Naive thymus-derived CD4-positive, alpha-beta T cell (primary cell): ENCODE measurements at regions not wholly inside any gene's neighbourhood (a gene's known extent, or its start where the extent isn't known, plus 50 kb on each side); places are given as distances from the start of the nearest gene placed in this dataset.

ENCODE experiments used
- ATAC-seq: fragments of 150-1000 bp; cut with Tn5 transposase; 2 replicates; pipeline ENCODE4 v1.10.0; 2021; ENCODE audit warnings: mild to moderate bottlenecking, moderate library complexity
- CTCF ChIA-PET: fragments of 350-600 bp; sonication (Branson Sonifier 250); formaldehyde crosslinking; loops from one replicate; lab custom pipeline; 2021; ENCODE audit warnings: antibody characterized with exemption; lab: Charles Lee
- POLR2A ChIA-PET: fragments of 350-600 bp; sonication (Branson Sonifier 250); formaldehyde crosslinking; loops from one replicate; lab custom pipeline; 2021; ENCODE audit warnings: antibody characterized with exemption, inconsistent platforms; lab: Charles Lee
- DNase-seq, 9 donors: peaks; one replicate each; pipeline versions ENCODE4 v3.0.0 to v3.0.0-alpha.2; 2020 to 2022; ENCODE audit warnings: mixed read lengths in 1 of 9
- H3K27ac ChIP-seq: one replicate; pipeline ENCODE4 v1.7.0; 2013; ENCODE audit warnings: mild to moderate bottlenecking, low read depth, low read length, moderate library complexity
- H3K27me3 ChIP-seq, 2 donors: one replicate each; pipeline ENCODE4 v1.7.0; 2013; ENCODE audit warnings: low read length in 2 of 2, mild to moderate bottlenecking in 2 of 2, moderate library complexity in 2 of 2; ENCODE audit not compliant: control insufficient read depth in 2 of 2, insufficient read depth in 2 of 2
- H3K36me3 ChIP-seq, 3 experiments: 1 replicate in 2 of 3; 2 replicates in 1 of 3; pipeline ENCODE4 v1.7.0; 2013; ENCODE audit warnings: low read length in 3 of 3, mild to moderate bottlenecking in 3 of 3, moderate library complexity in 1 of 3; ENCODE audit not compliant: insufficient read depth in 3 of 3, control insufficient read depth in 2 of 3
- H3K4me1 ChIP-seq, 2 donors: one replicate each; pipeline ENCODE4 v1.7.0; 2013; ENCODE audit warnings: low read length in 2 of 2, mild to moderate bottlenecking in 2 of 2, moderate library complexity in 1 of 2; ENCODE audit not compliant: control insufficient read depth in 2 of 2, insufficient read depth in 2 of 2
- H3K4me3 ChIP-seq: 2 replicates; pipeline ENCODE4 v1.7.0; 2013; ENCODE audit warnings: mild to moderate bottlenecking, low read length
- H3K9me3 ChIP-seq, 3 experiments: 1 replicate in 2 of 3; 2 replicates in 1 of 3; pipeline ENCODE4 v1.7.0; 2013; ENCODE audit warnings: low read length in 3 of 3; ENCODE audit not compliant: control insufficient read depth in 2 of 3
- H3K27ac Mint-ChIP-seq, 9 donors: one replicate each; pipeline ENCODE4 v1.8.0; 2020 to 2022; ENCODE audit warnings: mixed read lengths in 9 of 9, mild to moderate bottlenecking in 8 of 9, moderate library complexity in 5 of 9, inconsistent platforms in 2 of 9
- H3K27me3 Mint-ChIP-seq, 5 donors: one replicate each; pipeline ENCODE4 v1.8.0; 2021 to 2022; ENCODE audit warnings: mixed read lengths in 5 of 5, mild to moderate bottlenecking in 1 of 5
- H3K36me3 Mint-ChIP-seq, 5 donors: one replicate each; pipeline ENCODE4 v1.8.0; 2020 to 2022; ENCODE audit warnings: mixed read lengths in 5 of 5, mild to moderate bottlenecking in 3 of 5, inconsistent platforms in 1 of 5
- H3K4me1 Mint-ChIP-seq, 7 donors: one replicate each; pipeline ENCODE4 v1.8.0; 2020 to 2022; ENCODE audit warnings: mixed read lengths in 7 of 7, mild to moderate bottlenecking in 3 of 7, inconsistent platforms in 1 of 7
- H3K4me3 Mint-ChIP-seq, 10 donors: one replicate each; pipeline ENCODE4 v1.8.0; 2020 to 2022; ENCODE audit warnings: mild to moderate bottlenecking in 10 of 10, mixed read lengths in 10 of 10, moderate library complexity in 6 of 10, inconsistent platforms in 2 of 10
- H3K9me3 Mint-ChIP-seq, 11 donors: one replicate each; pipeline ENCODE4 v1.8.0; 2020 to 2022; ENCODE audit warnings: mixed read lengths in 11 of 11, mild to moderate bottlenecking in 4 of 11, inconsistent platforms in 1 of 11, moderate library complexity in 1 of 11
- intact Hi-C, 2 donors: fragments of 100-400 bp; cut with micrococcal nuclease; formaldehyde crosslinking; loops; one replicate each; pipeline ENCODE4 v1.15.1; 2023

- ATAC-seq, result no peak
- Histone ChIP-seq H3K27me3 (no peaks in the 10 kb centered on the region), H3K27ac (no peak overlapping the region), H3K4me3 (no peak overlapping the region), H3K4me1 (no peaks in the 10 kb centered on the region), H3K36me3 (no peaks in the 10 kb centered on the region), H3K9me3 (no peaks in the 10 kb centered on the region)
- Mint-ChIP-seq H3K4me3 (no peak overlapping the region), H3K4me1 (peaks cover 0 to 13% (median 0%) of the 10 kb centered on the region in 7 donors), H3K36me3 (peaks cover 0 to 37% (median 0%) of the 10 kb centered on the region in 5 donors), H3K27me3 (no peaks in the 10 kb centered on the region), H3K27ac (no peak overlapping the region), H3K9me3 (peaks cover 0 to 17% (median 0%) of the 10 kb centered on the region in 11 donors)
- ChIA-PET CTCF (no interaction called here), POLR2A (no interaction called here)
- no peak for DNase-seq
- intact Hi-C loops, result no loop called here
These were observed 146.7 kb upstream of the SP4 start for GRCh38 chr7:21281193-21281592.

GRCh38 chr7:21293771-21294170 lies 134.1 kb upstream of the SP4 start:
- Mint-ChIP-seq H3K4me3 (no peak overlapping the region), H3K36me3 (peaks cover 0 to 5% (median 0%) of the 10 kb centered on the region in 5 donors), H3K27me3 (peaks cover 0 to 3% (median 0%) of the 10 kb centered on the region in 5 donors), H3K27ac (no peak overlapping the region), H3K9me3 (no peaks in the 10 kb centered on the region), H3K4me1 (no peaks in the 10 kb centered on the region)
- Histone ChIP-seq H3K27me3 (no peaks in the 10 kb centered on the region), H3K36me3 (no peaks in the 10 kb centered on the region), H3K4me1 (no peaks in the 10 kb centered on the region), H3K9me3 (no peaks in the 10 kb centered on the region), H3K27ac (no peak overlapping the region), H3K4me3 (no peak overlapping the region)
- DNase-seq (no peak), ATAC-seq (no peak)
- intact Hi-C loops, result no loop called here
- CTCF ChIA-PET, result no interaction called here
- POLR2A ChIA-PET, result no interaction called here

GRCh38 chr7:21299766-21300165 lies 128.1 kb upstream of the SP4 start:
- Histone ChIP-seq H3K4me3 (no peak overlapping the region), H3K27me3 (no peaks in the 10 kb centered on the region), H3K27ac (no peak overlapping the region), H3K9me3 (no peaks in the 10 kb centered on the region), H3K36me3 (no peaks in the 10 kb centered on the region), H3K4me1 (no peaks in the 10 kb centered on the region)
- no peak overlapping the region for H3K4me3 Mint-ChIP-seq
- DNase-seq, result no peak
- H3K27me3 Mint-ChIP-seq, result peaks cover 0 to 3% (median 0%) of the 10 kb centered on the region in 5 donors
- CTCF ChIA-PET, result no interaction called here
- POLR2A ChIA-PET, result no interaction called here
- H3K9me3 Mint-ChIP-seq, result peaks cover 0 to 6% (median 0%) of the 10 kb centered on the region in 11 donors
- no peak for ATAC-seq
- intact Hi-C loops, result loop anchor here in 1 of 2 donors (5.0 kb wide), 1 partner anchor 38 kb away; no protein-coding TSS in a partner anchor
- peaks cover 0 to 4% (median 0%) of the 10 kb centered on the region in 7 donors for H3K4me1 Mint-ChIP-seq
- no peak overlapping the region for H3K27ac Mint-ChIP-seq
- peaks cover 0 to 7% (median 0%) of the 10 kb centered on the region in 5 donors for H3K36me3 Mint-ChIP-seq

GRCh38 chr7:21300692-21301091 lies 127.2 kb upstream of the SP4 start:
- H3K4me1 ChIP-seq, result no peaks in the 10 kb centered on the region
- peaks cover 0 to 12% (median 0%) of the 10 kb centered on the region in 7 donors for H3K4me1 Mint-ChIP-seq

GRCh38 chr7:21304808-21305375 lies 123.0 kb upstream of the SP4 start:
- POLR2A ChIA-PET, result no interaction called here
- CTCF ChIA-PET, result no interaction called here
- Mint-ChIP-seq H3K27ac (no peak overlapping the region), H3K4me1 (peaks cover 0 to 20% (median 0%) of the 10 kb centered on the region in 7 donors), H3K36me3 (peaks cover 0 to 23% (median 0%) of the 10 kb centered on the region in 5 donors), H3K27me3 (no peaks in the 10 kb centered on the region), H3K9me3 (peaks cover 2 to 23% (median 6%) of the 10 kb centered on the region in 11 donors), H3K4me3 (no peak overlapping the region)
- intact Hi-C loops, result loop anchor here in 1 of 2 donors (5.0 kb wide), 1 partner anchor 32 kb away; no protein-coding TSS in a partner anchor
- no peaks in the 10 kb centered on the region for H3K9me3 ChIP-seq
- H3K36me3 ChIP-seq, result no peaks in the 10 kb centered on the region
- no peak overlapping the region for H3K27ac ChIP-seq
- H3K27me3 ChIP-seq, result no peaks in the 10 kb centered on the region
- ATAC-seq, result no peak
- no peak for DNase-seq
- H3K4me3 ChIP-seq, result no peak overlapping the region
- no peaks in the 10 kb centered on the region for H3K4me1 ChIP-seq

More at GRCh38 chr7:21300692-21301091, 127.2 kb upstream of the SP4 start:
- H3K4me3 Mint-ChIP-seq, result no peak overlapping the region
- Histone ChIP-seq H3K27me3 (no peaks in the 10 kb centered on the region), H3K36me3 (no peaks in the 10 kb centered on the region), H3K4me3 (no peak overlapping the region), H3K9me3 (no peaks in the 10 kb centered on the region), H3K27ac (no peak overlapping the region)
- H3K9me3 Mint-ChIP-seq, result peaks cover 0 to 6% (median 0%) of the 10 kb centered on the region in 11 donors
- no peak for ATAC-seq
- peaks cover 0 to 9% (median 0%) of the 10 kb centered on the region in 5 donors for H3K36me3 Mint-ChIP-seq
- intact Hi-C loops, result loop anchor here in 1 of 2 donors (5.0 kb wide), 1 partner anchor 37 kb away; no protein-coding TSS in a partner anchor
- H3K27ac Mint-ChIP-seq, result no peak overlapping the region
- peaks cover 0 to 3% (median 0%) of the 10 kb centered on the region in 5 donors for H3K27me3 Mint-ChIP-seq
- ChIA-PET CTCF (interaction anchor here (1.2 kb wide), 1 partner anchor 36 kb away, joined by 3 read pairs; no protein-coding TSS in a partner anchor), POLR2A (no interaction called here)
- peak in 3 of 9 donors; percentile 1 to 7 (median 3) for DNase-seq

- peaks cover 2 to 23% (median 6%) of the 10 kb centered on the region in 11 donors for H3K9me3 Mint-ChIP-seq
- H3K4me1 ChIP-seq, result no peaks in the 10 kb centered on the region
- CTCF ChIA-PET, result no interaction called here
- H3K27me3 ChIP-seq, result no peaks in the 10 kb centered on the region
- intact Hi-C loops, result no loop called here
- no peaks in the 10 kb centered on the region for H3K36me3 ChIP-seq
- ATAC-seq (no peak), DNase-seq (no peak)
- no peak overlapping the region for H3K4me3 Mint-ChIP-seq
- POLR2A ChIA-PET, result no interaction called here
- no peak overlapping the region for H3K27ac ChIP-seq
- no peak overlapping the region for H3K4me3 ChIP-seq
- peaks cover 0 to 19% (median 0%) of the 10 kb centered on the region in 7 donors for H3K4me1 Mint-ChIP-seq
- H3K27me3 Mint-ChIP-seq, result no peaks in the 10 kb centered on the region
- peaks cover 0 to 24% (median under 1%) of the 10 kb centered on the region in 5 donors for H3K36me3 Mint-ChIP-seq
- no peak overlapping the region for H3K27ac Mint-ChIP-seq
- no peaks in the 10 kb centered on the region for H3K9me3 ChIP-seq
These were observed 122.2 kb upstream of the SP4 start for GRCh38 chr7:21305455-21306235.
